ENCODE measurements at regions not wholly inside any gene's neighbourhood (a gene's known extent, or its start where the extent isn't known, plus 50 kb on each side); places are given as distances from the start of the nearest gene placed in this dataset.
"Not testable (repeated sequence)": the region's sequence is repeated elsewhere in the genome, so short reads cannot be mapped to it uniquely, and the experiment has no call there.

DNA sequence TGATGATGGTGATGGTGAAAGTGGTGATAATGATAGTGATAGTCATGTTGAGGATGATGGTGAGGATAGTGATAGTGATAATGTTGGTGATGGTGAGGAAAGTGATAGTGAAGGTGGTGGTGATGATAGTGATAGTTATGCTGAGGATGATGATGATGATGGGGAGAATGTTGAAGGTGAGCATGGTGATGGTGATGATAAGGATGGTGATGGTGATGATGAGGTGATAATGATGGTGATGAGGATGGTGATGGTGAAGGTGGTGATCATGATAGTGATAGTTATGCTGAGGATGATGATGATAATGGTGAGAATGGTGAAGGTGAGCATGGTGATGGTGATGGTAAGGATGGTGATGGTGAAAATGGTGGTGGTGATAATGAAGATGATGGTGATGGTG is 64.9 kb upstream of the ZNF337 start:
- TF ChIP-seq RAD21 (conservative IDR thresholded peaks at IDR 0.05) = no peak
- no peak for TF ChIP-seq CTCF (IDR thresholded peaks at IDR 0.05; ENCODE audit: poor library complexity, severe bottlenecking)
- no peak for TF ChIP-seq POLR2AphosphoS5 (IDR thresholded peaks at IDR 0.05)
- TF ChIP-seq MXI1 (conservative IDR thresholded peaks at IDR 0.05; ENCODE audit: poor library complexity, severe bottlenecking) = no peak
- TF ChIP-seq, protein P1, sequence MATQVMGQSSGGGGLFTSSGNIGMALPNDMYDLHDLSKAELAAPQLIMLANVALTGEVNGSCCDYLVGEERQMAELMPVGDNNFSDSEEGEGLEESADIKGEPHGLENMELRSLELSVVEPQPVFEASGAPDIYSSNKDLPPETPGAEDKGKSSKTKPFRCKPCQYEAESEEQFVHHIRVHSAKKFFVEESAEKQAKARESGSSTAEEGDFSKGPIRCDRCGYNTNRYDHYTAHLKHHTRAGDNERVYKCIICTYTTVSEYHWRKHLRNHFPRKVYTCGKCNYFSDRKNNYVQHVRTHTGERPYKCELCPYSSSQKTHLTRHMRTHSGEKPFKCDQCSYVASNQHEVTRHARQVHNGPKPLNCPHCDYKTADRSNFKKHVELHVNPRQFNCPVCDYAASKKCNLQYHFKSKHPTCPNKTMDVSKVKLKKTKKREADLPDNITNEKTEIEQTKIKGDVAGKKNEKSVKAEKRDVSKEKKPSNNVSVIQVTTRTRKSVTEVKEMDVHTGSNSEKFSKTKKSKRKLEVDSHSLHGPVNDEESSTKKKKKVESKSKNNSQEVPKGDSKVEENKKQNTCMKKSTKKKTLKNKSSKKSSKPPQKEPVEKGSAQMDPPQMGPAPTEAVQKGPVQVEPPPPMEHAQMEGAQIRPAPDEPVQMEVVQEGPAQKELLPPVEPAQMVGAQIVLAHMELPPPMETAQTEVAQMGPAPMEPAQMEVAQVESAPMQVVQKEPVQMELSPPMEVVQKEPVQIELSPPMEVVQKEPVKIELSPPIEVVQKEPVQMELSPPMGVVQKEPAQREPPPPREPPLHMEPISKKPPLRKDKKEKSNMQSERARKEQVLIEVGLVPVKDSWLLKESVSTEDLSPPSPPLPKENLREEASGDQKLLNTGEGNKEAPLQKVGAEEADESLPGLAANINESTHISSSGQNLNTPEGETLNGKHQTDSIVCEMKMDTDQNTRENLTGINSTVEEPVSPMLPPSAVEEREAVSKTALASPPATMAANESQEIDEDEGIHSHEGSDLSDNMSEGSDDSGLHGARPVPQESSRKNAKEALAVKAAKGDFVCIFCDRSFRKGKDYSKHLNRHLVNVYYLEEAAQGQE (IDR thresholded peaks at IDR 0.05; ENCODE audit: borderline replicate concordance) = no peak
- no peak for TF ChIP-seq EZH2 (IDR thresholded peaks at IDR 0.05; ENCODE audit: borderline replicate concordance, insufficient read depth, low read length, poor library complexity, severe bottlenecking)
- TF ChIP-seq TAF1 (IDR thresholded peaks at IDR 0.05; ENCODE audit: low read depth) = no peak
- no peak for TF ChIP-seq SMC3 (conservative IDR thresholded peaks at IDR 0.05; ENCODE audit: poor library complexity)
- TF ChIP-seq EP300 (conservative IDR thresholded peaks at IDR 0.05; ENCODE audit: poor library complexity, severe bottlenecking) = no peak
- Histone ChIP-seq H3K9ac (ENCODE audit: low read length) (no peak overlapping the region), H3K4me2 (ENCODE audit: low read length) (no peak overlapping the region), H2AFZ (ENCODE audit: low read depth, low read length) (no peak overlapping the region), H3K27ac (ENCODE audit: low read length) (no peak overlapping the region), H3K9me3 (ENCODE audit: low read length) (no peaks in the 10 kb centered on the region), H3K79me2 (replicated peaks; ENCODE audit: insufficient read depth, low read length) (no peaks in the 10 kb centered on the region), H3F3A (ENCODE audit: insufficient read depth, low read length, poor library complexity, severe bottlenecking) (no peaks in the 10 kb centered on the region), H4K20me1 (ENCODE audit: insufficient read depth) (no peaks in the 10 kb centered on the region), H3K36me3 (ENCODE audit: insufficient read depth, low read length) (no peaks in the 10 kb centered on the region), H3K4me3 (ENCODE audit: low read length) (no peak overlapping the region), H3K9me2 (ENCODE audit: insufficient read depth, low read length) (no peaks in the 10 kb centered on the region), H3K27me3 (ENCODE audit: insufficient read depth, low read depth, low read length) (no peaks in the 10 kb centered on the region)

- H3K27ac ChIP-seq (ENCODE audit: low read length); H3K9me2 ChIP-seq (ENCODE audit: insufficient read depth, low read length): not testable (repeated sequence)
Measured at GRCh38 chr20:25761046-25761445, 64.4 kb upstream of the ZNF337 start.

More at GRCh38 chr20:25761046-25761445, 64.4 kb upstream of the ZNF337 start:
- not testable (repeated sequence) for H3F3A ChIP-seq (ENCODE audit: insufficient read depth, low read length, poor library complexity, severe bottlenecking); H3K79me2 ChIP-seq (replicated peaks; ENCODE audit: insufficient read depth, low read length); H3K9me3 ChIP-seq (ENCODE audit: low read length); H2AFZ ChIP-seq (ENCODE audit: low read depth, low read length); H3K9ac ChIP-seq (ENCODE audit: low read length); H3K4me3 ChIP-seq (ENCODE audit: low read length); H3K4me2 ChIP-seq (ENCODE audit: low read length); H3K36me3 ChIP-seq (ENCODE audit: insufficient read depth, low read length); H3K27me3 ChIP-seq (ENCODE audit: insufficient read depth, low read depth, low read length); H4K20me1 ChIP-seq (ENCODE audit: insufficient read depth)
